HS-5 (cell line): ENCODE measurements at regions not wholly inside any gene's neighbourhood (a gene's known extent, or its start where the extent isn't known, plus 50 kb on each side); places are given as distances from the start of the nearest gene placed in this dataset.

ENCODE experiments used
- DNase-seq: peaks from one replicate; pipeline ENCODE4 v3.0.0-alpha.2; 2012; ENCODE audit warnings: low read depth

- no peak for DNase-seq
Observed at GRCh38 chr10:10860455-10860976, 157.2 kb upstream of the CELF2 start.

- DNase-seq, result no peak
Observed at GRCh38 chr10:10865303-10865702, 152.4 kb upstream of the CELF2 start.

GRCh38 chr10:10865913-10866312 is 151.8 kb upstream of the CELF2 start:
- DNase-seq, result no peak

GRCh38 chr10:10869592-10869991 is 148.1 kb upstream of the CELF2 start:
- no peak for DNase-seq

- DNase-seq, result no peak
Observed at GRCh38 chr10:10870523-10871241, 147.0 kb upstream of the CELF2 start.

- no peak for DNase-seq
Observed at GRCh38 chr10:10871352-10871751, 146.3 kb upstream of the CELF2 start.

GRCh38 chr10:10872035-10872673 is 145.5 kb upstream of the CELF2 start:
- DNase-seq, result peak; percentile 57

- DNase-seq, result no peak
Observed at GRCh38 chr10:10872764-10873163, 144.9 kb upstream of the CELF2 start.

- no peak for DNase-seq
Observed at GRCh38 chr10:10873289-10873688, 144.4 kb upstream of the CELF2 start.

- DNase-seq, result no peak
Observed at GRCh38 chr10:10873915-10874314, 143.8 kb upstream of the CELF2 start.

- DNase-seq, result no peak
Observed at GRCh38 chr10:10878963-10879362, 138.7 kb upstream of the CELF2 start.

- DNase-seq, result no peak
Observed at GRCh38 chr10:10881117-10881813, 136.4 kb upstream of the CELF2 start.

GRCh38 chr10:10883737-10884136 is 133.9 kb upstream of the CELF2 start:
- DNase-seq, result no peak

- DNase-seq, result no peak
Observed at GRCh38 chr10:10886861-10887531, 130.7 kb upstream of the CELF2 start.

- no peak for DNase-seq
Observed at GRCh38 chr10:10891124-10892082, 126.3 kb upstream of the CELF2 start.

- no peak for DNase-seq
Observed at GRCh38 chr10:10892290-10892875, 125.3 kb upstream of the CELF2 start.

- DNase-seq, result no peak
Observed at GRCh38 chr10:10897400-10897799, 120.3 kb upstream of the CELF2 start.

- no peak for DNase-seq
Observed at GRCh38 chr10:10901906-10902305, 115.8 kb upstream of the CELF2 start.

- DNase-seq, result no peak
Observed at GRCh38 chr10:10902951-10903350, 114.7 kb upstream of the CELF2 start.

GRCh38 chr10:10903620-10904019 is 114.1 kb upstream of the CELF2 start:
- DNase-seq, result no peak

- no peak for DNase-seq
Observed at GRCh38 chr10:10910634-10911033, 107.0 kb upstream of the CELF2 start.
